Uterus (tissue), 2 donors: ENCODE measurements at regions not wholly inside any gene's neighbourhood (a gene's known extent, or its start where the extent isn't known, plus 50 kb on each side); places are given as distances from the start of the nearest gene placed in this dataset.

Source experiments
- CTCF ChIP-seq, 4 experiments: fragments of 200-600 bp in 2 of 4; fragments of 450-650 bp in 2 of 4; sonication (generic) in 2 of 4; IDR thresholded peaks; one replicate each; pipeline ENCODE4 v1.5.1; 2016 to 2019; ENCODE audit warnings: antibody characterized with exemption in 4 of 4, mild to moderate bottlenecking in 2 of 4, moderate library complexity in 1 of 4
- POLR2A ChIP-seq, 2 donors: fragments of 450-650 bp; IDR thresholded peaks; one replicate each; pipeline ENCODE4 v1.6.1; 2016; ENCODE audit warnings: antibody characterized with exemption in 2 of 2, mild to moderate bottlenecking in 1 of 2, moderate library complexity in 1 of 2

DNA sequence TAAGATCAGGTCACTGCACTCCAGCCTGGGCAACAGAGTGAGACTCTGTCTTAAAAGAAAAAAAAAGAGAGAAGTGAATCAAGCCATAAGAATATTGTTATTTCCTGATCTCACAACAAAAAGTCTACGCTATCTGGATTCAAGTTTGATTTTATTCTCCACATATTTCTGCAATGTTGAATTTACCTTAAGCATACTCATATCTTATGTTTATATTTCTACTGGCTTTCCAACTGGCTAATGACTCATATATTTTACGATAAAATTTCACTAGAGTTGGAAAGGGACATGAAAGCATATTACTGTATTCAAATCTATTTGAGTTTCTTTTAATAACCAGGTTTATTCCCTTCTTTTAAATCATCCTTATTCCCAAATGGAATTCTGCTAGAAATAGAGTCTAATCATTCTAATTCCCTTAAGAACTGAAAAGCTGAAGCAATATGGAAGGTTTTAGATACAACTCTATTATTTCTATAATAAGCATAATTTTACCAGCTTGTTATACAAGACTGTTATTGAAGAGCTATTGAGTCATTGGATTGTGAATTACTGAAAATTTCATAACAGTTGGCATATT is 276.9 kb upstream of the HS3ST5 start:
- TF ChIP-seq CTCF (IDR thresholded peaks at IDR 0.05) = no peak
- TF ChIP-seq POLR2A (IDR thresholded peaks at IDR 0.05) = no peak
